ENCODE measurements at regions not wholly inside any gene's neighbourhood (a gene's known extent, or its start where the extent isn't known, plus 50 kb on each side); places are given as distances from the start of the nearest gene placed in this dataset.
"Not testable (repeated sequence)": the region's sequence is repeated elsewhere in the genome, so short reads cannot be mapped to it uniquely, and the experiment has no call there.

DNA sequence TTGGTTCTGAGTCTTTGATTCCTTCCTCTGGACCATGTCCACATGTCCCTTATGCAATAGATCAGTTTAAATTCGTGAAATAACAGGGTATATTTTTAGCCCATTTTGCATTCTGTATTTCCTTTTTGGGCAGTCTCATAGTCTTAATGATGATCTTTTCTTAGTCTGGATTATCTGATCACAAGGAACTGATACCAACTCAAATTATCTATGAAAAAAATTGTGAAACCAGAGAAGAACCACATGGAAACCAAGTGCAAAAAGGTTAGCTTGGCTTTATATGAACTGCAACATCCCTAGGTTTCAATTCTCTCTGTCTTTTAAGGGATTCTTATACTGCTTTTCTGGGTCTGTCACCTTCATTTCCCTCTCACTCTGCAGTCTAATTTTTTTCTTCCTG lies 608.6 kb upstream of the AADAT start:
- Mint-ChIP-seq H3K27ac (ENCODE audit: unreplicated experiment) (no peak overlapping the region), H3K36me3 (ENCODE audit: unreplicated experiment) (no peaks in the 10 kb centered on the region), H3K4me3 (ENCODE audit: unreplicated experiment) (no peak overlapping the region), H3K27me3 (ENCODE audit: unreplicated experiment) (peaks cover 10% of the 10 kb centered on the region), H3K9me3 (ENCODE audit: unreplicated experiment) (no peaks in the 10 kb centered on the region), H3K4me1 (ENCODE audit: unreplicated experiment) (no peaks in the 10 kb centered on the region)
- TF ChIP-seq CTCF (IDR thresholded peaks at IDR 0.05), result no peak
- DNase-seq (ENCODE audit: extremely low spot score, unreplicated experiment), result no peak

DNA sequence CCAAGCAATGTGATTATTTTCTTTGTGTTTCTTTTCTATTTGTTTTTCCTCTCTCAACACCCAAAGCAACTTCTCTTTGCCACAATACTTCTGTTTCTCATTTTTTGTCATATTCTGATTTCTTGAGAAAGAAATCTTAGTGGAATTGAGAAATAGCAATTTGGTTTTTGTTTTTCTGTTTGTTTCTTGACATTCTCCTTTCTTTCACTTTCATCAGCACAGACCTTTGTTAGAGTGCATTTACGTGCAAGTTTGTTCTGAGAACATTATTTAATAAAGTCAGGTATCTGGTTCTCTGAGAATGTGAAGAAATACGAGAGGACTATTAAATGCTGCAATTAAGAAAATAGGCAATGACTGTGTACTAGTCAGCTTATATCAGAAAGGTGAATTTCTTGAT lies 608.1 kb upstream of the AADAT start:
- no peak for TF ChIP-seq CTCF (IDR thresholded peaks at IDR 0.05)
- H3K27me3 Mint-ChIP-seq (ENCODE audit: unreplicated experiment), result peaks cover 10% of the 10 kb centered on the region
- no peaks in the 10 kb centered on the region for H3K36me3 Mint-ChIP-seq (ENCODE audit: unreplicated experiment)
- H3K4me1 Mint-ChIP-seq (ENCODE audit: unreplicated experiment), result no peaks in the 10 kb centered on the region
- H3K4me3 Mint-ChIP-seq (ENCODE audit: unreplicated experiment), result no peak overlapping the region
- no peak for DNase-seq (ENCODE audit: extremely low spot score, unreplicated experiment)
- no peaks in the 10 kb centered on the region for H3K9me3 Mint-ChIP-seq (ENCODE audit: unreplicated experiment)
- no peak overlapping the region for H3K27ac Mint-ChIP-seq (ENCODE audit: unreplicated experiment)

GRCh38 chr4:170697045-170697444 lies 607.3 kb upstream of the AADAT start:
- DNase-seq (ENCODE audit: extremely low spot score, unreplicated experiment), result no peak
- peaks cover 10% of the 10 kb centered on the region for H3K27me3 Mint-ChIP-seq (ENCODE audit: unreplicated experiment)

GRCh38 chr4:170691168-170691567 lies 601.4 kb upstream of the AADAT start:
- no peak overlapping the region for H3K4me3 Mint-ChIP-seq (ENCODE audit: unreplicated experiment)
- no peaks in the 10 kb centered on the region for H3K27me3 Mint-ChIP-seq (ENCODE audit: unreplicated experiment)
- H3K27ac Mint-ChIP-seq (ENCODE audit: unreplicated experiment), result no peak overlapping the region
- TF ChIP-seq CTCF (IDR thresholded peaks at IDR 0.05), result no peak
- no peaks in the 10 kb centered on the region for H3K4me1 Mint-ChIP-seq (ENCODE audit: unreplicated experiment)
- no peaks in the 10 kb centered on the region for H3K36me3 Mint-ChIP-seq (ENCODE audit: unreplicated experiment)
- H3K9me3 Mint-ChIP-seq (ENCODE audit: unreplicated experiment), result no peaks in the 10 kb centered on the region
- no peak for DNase-seq (ENCODE audit: extremely low spot score, unreplicated experiment)

More at GRCh38 chr4:170697045-170697444, 607.3 kb upstream of the AADAT start:
- H3K4me1 Mint-ChIP-seq (ENCODE audit: unreplicated experiment), result no peaks in the 10 kb centered on the region
- no peaks in the 10 kb centered on the region for H3K9me3 Mint-ChIP-seq (ENCODE audit: unreplicated experiment)
- no peak overlapping the region for H3K27ac Mint-ChIP-seq (ENCODE audit: unreplicated experiment)
- no peak for TF ChIP-seq CTCF (IDR thresholded peaks at IDR 0.05)
- H3K4me3 Mint-ChIP-seq (ENCODE audit: unreplicated experiment), result no peak overlapping the region
- H3K36me3 Mint-ChIP-seq (ENCODE audit: unreplicated experiment), result no peaks in the 10 kb centered on the region

DNA sequence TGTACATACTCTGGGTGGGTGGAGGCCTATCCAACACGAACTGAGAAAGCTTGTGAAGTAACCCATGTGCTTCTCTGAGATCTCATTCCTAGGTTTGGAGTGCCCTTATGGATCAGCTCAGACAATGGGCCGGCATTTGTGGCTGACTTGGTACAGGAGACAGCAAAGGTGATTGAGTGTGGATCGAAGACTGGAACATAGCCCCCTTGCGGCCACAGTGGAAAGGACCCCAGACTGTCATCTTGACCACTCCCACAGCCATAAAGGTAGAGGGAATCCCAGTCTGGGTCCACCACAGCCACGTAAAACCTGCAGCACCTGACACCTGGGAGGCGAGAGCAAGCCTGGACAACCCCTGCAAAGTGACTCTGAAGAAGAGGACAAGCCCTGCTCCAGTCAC lies 598.0 kb upstream of the AADAT start:
- TF ChIP-seq CTCF (IDR thresholded peaks at IDR 0.05), result no peak
- no peaks in the 10 kb centered on the region for H3K4me1 Mint-ChIP-seq (ENCODE audit: unreplicated experiment)

GRCh38 chr4:170685701-170686100 lies 595.9 kb upstream of the AADAT start:
- H3K27me3 Mint-ChIP-seq (ENCODE audit: unreplicated experiment); H3K4me3 Mint-ChIP-seq (ENCODE audit: unreplicated experiment); H3K27ac Mint-ChIP-seq (ENCODE audit: unreplicated experiment); DNase-seq (ENCODE audit: extremely low spot score, unreplicated experiment); H3K36me3 Mint-ChIP-seq (ENCODE audit: unreplicated experiment); H3K4me1 Mint-ChIP-seq (ENCODE audit: unreplicated experiment); H3K9me3 Mint-ChIP-seq (ENCODE audit: unreplicated experiment): not testable (repeated sequence)

More for the DNA sequence above, 598.0 kb upstream of the AADAT start:
- H3K27me3 Mint-ChIP-seq (ENCODE audit: unreplicated experiment), result no peaks in the 10 kb centered on the region
- no peak overlapping the region for H3K27ac Mint-ChIP-seq (ENCODE audit: unreplicated experiment)
- H3K36me3 Mint-ChIP-seq (ENCODE audit: unreplicated experiment), result no peaks in the 10 kb centered on the region
- DNase-seq (ENCODE audit: extremely low spot score, unreplicated experiment), result no peak
- H3K4me3 Mint-ChIP-seq (ENCODE audit: unreplicated experiment), result no peak overlapping the region
- no peaks in the 10 kb centered on the region for H3K9me3 Mint-ChIP-seq (ENCODE audit: unreplicated experiment)
